HPDE6-E6E7 (cell line): ENCODE measurements at regions not wholly inside any gene's neighbourhood (a gene's known extent, or its start where the extent isn't known, plus 50 kb on each side); places are given as distances from the start of the nearest gene placed in this dataset.

ENCODE experiments used
- DNase-seq: peaks from one replicate; pipeline ENCODE4 v3.0.0; 2011; ENCODE audit warnings: missing footprints; ENCODE audit errors: extremely low spot score

DNA sequence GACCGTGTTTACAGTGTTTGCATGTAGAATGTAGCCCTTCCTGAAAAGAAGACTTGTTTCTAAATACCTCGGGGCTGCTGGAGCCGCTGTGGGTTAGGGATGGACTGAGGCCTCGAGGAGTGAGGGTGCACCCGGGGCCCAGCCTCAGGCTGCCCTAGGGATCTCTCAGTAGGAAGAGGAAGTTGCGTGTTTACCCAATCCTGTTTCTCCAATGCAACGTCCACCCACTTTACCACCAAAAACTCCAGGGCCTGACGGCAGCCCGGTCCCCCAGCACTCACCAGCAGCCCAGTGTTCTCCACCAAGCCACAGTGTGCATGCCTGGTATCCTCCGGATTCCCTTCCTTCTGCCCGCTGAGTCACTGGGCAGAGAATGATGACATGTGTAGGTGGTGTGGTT lies 255.8 kb downstream of the GLI2 start:
- no peak for DNase-seq

DNA sequence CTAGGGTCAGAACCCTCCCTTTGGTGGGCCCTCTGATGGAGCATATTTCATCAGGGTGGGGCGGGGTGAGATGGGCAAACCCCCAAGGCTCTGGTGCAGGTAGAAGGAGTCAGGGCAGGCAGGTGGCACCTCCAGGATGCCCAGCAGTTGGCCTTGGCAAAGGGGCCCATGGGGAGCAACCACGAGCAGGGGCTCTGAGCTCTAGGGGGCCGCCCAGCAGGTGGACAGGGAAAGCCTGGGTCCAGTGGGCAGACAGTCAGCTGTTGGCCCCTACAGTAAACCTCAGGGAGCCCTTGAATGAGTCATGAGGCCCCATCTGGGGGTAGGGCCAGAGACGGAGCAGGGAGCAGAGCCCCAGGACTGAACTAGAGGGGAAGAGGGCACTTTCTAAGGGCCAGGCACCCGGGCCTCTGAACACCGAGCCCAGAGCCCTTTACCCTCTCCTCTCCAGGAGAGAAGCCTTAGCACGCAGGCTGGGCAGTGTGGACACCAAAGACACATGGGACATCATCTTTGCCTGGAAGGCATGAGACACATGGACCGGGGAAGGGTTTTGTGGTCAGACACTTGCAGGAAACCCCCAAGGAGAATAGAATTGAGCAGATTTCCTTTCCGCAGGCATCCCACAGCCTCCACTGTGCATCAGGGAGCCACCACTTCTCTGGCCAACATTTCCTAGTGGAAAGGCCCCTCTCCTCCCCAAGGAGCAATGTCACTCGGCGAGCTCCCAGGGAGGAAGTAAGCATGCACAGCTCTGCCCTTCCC lies 257.3 kb downstream of the GLI2 start:
- DNase-seq: no peak

DNA sequence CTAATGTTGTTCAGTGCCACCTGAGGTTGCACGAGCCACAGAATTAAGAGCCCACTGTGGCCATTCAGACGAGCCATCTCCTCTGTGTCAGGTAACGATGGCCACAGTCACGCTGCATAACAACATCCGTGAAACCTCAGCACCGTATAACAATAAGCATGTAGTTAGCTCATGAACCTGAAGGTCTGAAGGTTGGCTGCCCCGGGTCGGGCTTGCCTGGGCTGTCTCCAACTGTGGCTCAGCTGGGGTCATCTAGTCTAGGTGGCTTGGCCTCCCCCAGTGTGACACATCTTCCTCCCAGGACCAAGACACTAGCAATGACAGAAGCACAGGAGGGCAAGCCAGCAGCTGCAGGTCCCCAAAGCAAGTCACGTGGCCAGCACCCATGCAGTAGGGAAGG lies 258.0 kb downstream of the GLI2 start:
- DNase-seq: no peak

DNA sequence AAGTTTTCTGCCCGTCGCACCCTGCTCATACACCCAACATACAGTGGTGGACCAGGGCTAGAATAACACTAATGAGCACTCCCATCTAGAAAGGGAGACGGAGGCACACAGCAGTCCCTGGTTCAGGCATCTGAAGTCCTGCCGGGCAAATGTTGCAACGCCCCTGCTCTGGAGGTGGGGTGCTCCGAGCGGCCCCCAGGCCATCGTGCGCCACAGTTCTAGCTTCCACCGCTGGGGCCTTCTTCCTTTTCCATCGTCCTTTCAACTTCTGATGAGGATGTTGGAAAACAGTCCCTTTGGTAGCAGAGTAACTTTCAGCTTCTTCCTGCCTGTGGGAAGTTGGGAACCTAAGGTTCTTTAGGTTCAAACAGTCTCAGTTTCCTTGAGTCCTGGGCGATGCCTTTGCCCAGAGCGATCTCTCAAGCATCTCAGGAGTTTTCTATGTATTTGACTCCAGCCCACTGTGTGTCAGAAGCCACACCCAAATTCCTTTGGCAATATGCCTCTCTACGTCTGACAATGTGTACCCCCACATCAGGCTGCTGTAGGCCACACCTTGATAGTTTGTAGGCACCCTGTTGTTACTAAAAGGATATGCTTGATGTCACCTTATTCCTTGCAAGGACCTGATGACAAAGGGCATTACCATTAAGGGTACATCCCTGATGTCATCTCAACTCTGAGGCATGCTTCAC lies 258.8 kb downstream of the GLI2 start:
- DNase-seq: no peak

DNA sequence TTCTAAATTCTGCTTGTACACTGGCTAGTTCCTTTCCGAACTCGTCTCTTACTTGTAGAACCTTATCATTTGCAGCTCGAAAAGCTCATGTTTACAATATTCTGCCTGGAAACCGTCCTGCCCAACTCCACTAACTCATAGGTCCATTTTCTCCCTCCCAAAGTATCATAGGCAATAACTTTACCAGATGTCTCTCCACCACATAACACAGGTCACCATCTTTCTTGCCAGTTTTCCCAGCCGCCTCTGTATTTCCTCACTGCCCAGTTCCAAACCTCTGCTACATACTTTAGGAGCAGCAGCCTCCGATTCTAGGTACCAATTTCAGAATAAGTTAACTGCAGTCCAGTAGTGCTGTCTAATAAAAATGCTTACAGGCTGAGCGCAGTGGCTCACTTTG lies 259.5 kb downstream of the GLI2 start:
- no peak for DNase-seq

DNA sequence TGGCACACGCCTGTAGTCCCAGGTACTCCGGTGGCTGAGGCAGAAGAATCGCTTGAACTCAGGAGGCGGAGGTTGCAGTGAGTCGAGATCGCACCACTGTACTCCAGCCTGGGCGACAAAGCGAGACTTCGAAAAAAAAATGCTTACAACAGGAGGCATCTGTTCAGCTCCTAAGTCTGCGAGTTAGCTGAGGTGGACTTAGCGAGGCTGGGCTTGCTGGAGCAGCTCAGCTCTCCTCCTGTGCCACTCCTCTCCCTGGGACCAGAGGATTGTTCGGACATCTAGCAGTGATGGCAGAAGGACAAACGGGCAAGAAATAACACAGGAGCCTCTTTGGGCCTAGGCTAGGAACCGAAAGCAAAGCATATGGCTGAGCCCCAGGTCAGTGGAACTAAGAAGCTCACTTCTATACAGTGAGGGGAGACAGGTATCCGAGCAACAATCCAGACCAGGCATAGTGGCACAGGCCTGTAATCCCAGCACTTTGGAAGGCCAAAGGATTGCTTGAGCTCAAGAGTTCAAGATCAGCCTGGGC lies 260.1 kb downstream of the GLI2 start:
- DNase-seq: no peak

DNA sequence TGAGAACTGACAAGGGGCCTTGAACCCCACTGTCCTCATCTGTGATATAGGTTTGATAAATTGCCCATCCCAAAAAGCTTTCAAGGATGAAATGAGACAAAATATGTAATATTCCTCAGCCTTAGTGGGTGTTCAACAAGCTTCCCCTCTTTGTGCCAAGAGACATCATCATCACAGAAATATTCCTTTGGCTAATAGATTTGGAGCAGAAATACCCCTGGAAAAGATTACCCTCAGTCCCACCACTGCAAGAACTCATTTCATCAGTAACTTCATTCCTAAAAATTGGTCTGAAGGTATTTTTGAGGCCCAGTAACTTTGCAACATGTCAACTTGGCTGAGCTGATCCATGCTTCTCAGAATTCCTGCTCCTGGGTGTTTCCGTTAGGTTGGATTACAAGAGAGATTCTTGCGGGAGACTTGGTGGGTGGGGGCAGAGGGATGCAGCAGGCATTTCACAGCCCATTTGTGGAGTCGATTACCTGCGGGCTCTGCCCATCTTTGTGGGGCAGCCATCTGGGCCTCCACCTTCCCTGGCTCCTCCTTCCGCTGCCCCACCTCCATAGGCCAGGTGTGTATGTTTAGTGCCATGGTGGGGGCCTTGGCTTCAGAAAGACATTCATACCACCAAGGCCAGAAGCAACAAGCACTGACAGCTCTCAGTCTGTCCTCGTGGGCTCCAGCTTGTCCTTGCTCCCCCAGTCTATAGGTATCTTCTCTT lies 263.9 kb downstream of the GLI2 start:
- DNase-seq: no peak

DNA sequence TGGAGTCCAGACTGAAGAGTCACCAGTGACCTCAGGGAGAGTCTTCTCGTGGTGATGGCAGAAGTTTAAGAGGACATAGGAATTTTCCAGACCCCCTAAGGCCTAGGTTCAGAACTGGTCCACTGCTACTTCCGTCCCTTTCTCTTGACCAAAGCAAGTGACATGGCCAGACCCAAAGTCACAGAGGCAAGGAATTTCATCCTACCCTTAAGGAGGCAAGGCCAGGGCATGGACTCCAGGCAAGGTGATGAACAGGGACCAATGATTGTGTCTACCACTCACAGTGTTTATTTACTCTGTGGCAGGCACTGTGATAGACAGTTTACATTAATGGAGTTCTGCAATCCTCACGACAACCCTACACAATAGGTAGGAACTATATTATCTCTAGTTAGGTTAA lies 265.1 kb downstream of the GLI2 start:
- DNase-seq: no peak

DNA sequence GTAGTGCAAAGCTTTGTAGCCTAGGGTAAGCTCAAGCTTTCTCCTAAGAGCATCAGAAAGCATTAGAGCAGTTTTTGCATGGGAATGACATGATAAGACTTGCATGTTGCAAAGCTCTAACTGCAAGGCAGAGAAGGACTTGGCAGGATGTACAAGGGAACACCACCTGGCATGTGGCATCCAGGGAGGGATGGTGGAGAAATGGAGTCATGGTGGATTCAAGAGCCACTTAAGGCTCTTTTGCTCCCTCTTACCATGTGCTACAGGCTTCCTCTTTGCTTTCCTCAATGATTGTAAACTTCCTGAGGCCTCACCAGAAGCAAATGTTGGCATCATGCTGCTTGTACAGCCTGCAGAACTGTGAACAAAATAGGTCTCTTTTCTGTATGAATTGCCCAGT lies 266.0 kb downstream of the GLI2 start:
- no peak for DNase-seq

DNA sequence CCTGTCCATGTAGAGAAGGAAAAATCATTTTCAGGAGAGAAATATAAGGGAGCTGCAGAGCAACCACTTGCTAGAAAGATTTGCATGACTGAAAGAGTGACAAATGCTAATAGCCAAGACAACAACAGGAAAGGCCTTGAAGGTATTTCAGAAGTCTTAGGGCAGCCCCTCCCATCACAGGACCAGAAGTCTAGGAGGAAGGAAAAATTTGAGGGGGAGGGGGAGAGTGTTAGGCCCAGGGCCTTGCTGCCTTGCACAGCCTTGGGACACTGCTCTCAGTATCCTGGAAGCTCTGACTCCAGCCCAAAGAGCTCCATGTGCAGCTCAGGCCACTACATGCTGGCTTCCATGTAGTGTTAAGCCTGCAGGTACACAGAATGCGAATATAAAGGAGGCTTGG lies 266.9 kb downstream of the GLI2 start:
- no peak for DNase-seq

DNA sequence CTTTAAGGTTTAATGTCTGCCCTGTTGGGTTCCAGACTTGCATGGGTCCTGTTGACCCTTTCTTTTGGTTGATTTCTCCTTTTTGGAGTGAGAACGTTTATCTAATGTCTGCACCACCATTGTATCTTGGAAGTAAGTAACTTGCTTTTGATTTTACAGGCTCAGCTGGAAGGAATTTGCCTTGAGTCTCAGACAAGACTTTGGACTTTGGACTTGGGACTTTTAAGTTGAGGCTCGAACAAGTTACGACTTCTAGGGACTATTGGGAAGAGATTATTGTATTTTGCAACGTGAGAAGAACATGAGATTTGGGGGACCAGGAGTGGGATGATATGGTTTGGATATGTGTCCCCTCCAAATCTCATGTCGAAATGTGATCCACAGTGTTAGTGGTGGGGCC lies 267.7 kb downstream of the GLI2 start:
- DNase-seq: no peak

DNA sequence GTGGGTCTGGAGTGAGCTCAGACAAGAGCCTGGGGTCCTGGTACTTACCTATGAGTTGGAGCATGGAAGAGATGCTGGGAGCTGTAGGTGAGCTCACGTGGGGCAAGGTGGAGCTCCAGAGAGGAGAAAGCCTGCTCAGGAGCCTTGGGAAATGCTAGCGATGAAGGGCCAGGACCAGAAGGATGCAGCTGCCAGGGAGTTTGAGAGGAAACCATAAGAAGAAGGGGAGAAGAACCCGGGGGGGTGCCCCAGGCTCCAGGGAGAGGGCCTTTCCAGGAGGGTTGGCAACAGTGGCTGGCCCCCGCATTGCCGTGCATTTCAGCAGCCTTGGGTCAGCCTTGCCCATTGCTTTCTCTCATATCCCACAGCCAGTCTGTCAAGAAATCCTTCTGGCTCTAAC lies 268.7 kb downstream of the GLI2 start:
- DNase-seq: no peak

DNA sequence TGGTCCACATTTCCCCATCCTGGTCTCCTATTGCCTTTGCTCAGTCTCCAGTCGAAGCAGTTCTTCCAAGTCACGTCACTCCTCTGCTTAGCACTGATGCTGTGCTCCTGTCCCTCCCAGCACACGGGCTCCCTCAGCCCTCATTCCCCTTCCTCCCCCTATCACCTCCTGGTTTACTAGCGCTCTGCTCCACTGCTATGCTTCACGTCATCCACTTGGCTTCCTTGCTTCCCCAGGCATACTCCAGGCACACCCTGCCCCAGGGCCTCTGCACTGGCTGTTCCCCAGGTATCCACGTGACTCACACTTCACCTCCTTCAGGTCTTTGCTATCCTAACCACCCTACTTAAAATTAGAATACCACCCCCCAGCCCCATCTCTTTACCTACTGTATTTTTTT lies 269.3 kb downstream of the GLI2 start:
- no peak for DNase-seq

DNA sequence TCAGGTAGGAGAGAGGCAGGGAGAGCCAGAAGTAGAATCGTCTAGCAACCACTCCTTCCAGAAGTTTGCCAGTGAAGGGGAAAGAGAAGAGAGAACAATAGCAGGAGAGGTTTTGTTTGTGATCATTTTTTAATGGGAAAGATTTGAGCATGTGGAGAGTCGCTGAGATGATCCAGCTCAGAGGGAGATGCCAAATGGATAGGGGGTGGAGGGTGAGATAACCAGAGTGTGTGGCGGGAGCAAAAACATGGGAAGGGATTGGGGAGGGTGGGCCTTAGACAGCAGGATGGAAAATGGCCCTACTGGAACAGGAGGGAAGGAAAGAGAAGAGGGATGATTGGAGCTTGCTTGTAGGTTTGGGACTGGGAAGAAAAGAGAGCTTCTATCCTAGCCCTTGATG lies 269.8 kb downstream of the GLI2 start:
- DNase-seq: no peak

DNA sequence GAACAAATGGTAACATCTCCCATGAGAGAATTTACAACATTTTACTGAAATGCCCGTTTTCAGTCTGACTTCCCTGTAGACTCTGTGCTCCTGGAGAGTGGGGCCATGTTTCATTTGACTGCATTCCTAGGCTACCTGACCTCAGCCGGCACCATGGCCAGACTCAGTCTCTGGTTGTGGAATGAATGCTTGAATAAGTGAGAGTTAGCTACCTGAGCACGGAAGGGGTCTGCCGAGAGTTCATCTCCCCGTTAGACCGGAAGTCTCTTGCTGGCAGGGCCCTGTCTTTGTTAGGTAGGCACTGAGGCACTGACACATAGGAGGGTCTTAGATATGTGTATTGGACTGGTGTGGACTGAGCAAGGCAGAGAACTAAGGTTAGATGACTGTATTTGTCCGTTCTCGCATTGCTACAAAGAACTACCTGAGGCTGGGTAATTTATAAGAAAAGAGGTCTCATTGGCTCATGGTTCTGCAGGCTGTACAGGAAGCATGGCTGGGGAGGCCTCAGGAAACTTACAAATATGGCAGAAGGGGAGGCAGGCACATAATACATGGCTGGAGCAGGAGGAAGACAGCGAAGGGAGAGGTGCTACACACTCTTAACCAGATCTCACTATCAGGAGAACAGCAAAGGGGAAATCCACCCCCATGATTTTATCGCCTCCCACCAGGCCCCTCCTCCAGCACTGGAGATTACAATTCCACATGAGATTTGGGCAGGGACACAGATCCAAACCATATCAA lies 271.2 kb downstream of the GLI2 start:
- no peak for DNase-seq

DNA sequence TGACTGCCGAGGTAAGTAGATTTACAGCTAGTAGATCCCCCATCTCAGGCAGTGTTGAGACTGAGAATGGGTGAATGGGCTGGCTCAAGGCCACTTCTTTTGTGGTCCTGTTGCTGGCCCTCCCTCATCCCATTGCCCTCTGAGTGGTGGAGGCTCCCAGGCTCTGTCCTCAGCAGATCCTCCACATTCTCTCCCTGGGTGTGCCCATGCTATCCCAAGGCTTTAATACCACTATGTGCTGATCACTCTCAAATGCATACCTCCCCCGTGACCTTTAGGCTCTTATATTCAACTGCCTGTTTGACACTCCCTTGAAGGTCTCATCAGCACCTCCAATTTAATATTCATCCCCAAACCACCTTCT lies 271.8 kb downstream of the GLI2 start:
- no peak for DNase-seq

DNA sequence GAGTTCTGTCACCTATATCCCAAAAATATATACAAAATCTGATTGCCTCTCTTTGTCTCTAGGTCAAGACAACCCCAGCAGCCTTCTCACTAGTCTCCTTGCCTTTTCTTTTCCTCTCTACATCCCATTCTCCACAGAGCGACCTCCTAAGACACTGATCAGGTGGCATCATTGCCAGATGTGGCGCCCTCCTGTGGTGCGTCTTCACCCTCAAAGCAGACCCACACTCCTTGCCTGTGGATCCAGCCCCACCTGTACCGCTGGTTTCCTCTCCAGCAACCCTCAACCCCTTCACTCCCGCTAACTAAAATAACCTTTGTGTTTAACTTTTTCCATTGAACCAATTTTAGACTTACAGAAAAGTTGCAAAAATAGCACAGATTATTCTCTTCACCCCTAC lies 273.3 kb downstream of the GLI2 start:
- no peak for DNase-seq

DNA sequence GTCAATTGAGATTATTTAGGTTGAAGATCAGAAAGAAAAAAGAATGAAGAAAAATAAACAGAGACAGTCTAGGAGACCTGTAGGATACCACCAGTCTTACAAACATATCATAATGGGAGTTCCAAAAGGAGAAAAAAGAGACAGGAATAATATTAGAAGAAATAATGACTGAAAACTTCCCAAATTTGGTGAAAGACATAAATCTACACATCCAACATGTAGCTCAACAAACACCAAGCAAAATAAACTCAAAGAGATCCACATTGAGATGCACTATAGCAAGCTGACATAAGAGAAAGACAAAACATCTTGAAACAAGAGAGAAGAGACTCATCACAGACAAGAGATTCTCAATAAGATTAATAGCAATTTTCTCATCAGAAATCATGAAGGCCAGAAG lies 274.0 kb downstream of the TFCP2L1 start:
- DNase-seq: no peak

DNA sequence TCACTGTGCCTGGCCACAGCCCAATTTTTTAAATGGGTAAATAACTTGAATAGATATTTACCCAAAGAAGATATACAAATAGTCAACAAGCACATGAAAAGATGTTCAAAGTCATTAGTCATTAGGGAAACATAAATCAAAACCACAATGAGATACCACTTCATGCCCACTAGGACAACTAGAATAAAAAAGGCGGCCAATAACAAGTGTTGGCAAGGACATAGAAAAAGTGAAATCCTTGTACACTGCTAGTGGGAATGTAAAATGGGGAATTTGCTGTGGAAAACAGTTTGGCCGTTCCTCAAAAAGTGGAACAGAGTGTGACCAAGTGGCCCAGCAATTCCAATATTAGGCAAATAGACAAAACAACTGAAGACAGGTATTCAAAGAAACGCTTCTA lies 270.1 kb downstream of the TFCP2L1 start:
- DNase-seq: no peak

DNA sequence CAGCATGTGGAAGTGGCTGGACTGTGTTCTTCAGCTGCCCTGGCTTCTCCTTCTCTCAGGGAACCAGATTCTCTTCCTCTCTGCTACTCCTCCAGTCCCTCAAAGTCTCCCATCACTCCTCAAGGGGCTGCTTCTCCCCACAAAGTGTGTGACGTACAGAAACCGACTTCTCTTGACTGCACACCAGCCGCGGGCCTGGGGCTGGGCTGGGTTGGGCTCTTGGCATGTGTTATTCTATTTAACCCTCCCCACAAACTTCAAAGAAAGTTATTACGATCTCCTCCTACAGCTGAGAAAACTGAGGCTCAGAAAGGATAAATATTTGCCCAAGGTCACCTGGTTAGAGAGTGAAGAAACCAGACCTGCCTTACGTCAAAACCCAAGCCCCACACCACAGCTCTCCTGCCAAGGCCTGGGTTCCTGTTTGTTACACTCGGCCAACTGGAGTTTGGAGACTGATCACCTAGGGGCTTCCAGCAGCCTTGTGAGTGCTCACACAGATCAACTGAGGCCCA lies 269.0 kb downstream of the TFCP2L1 start:
- DNase-seq: no peak

DNA sequence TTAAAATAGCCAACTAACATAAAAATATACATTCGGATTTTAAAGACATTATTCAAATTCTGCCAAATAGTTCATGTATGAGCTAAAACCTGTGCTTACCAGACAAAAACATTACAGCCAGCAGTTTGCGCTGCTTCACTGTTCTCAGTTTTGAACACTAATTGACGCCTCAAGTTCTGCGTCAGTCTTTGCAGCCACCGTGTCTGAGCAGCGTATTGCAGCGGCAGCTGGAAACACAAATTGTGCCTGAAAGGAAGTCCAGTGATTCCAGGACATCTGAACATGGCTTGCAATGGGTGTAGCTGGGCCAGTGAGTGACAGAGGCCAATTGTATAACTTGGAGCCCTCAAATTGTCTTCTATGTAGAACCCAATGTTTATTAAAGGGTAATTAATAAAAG lies 267.6 kb downstream of the TFCP2L1 start:
- DNase-seq: no peak
